H9 (cell line): ENCODE measurements at regions not wholly inside any gene's neighbourhood (a gene's known extent, or its start where the extent isn't known, plus 50 kb on each side); places are given as distances from the start of the nearest gene placed in this dataset.

ENCODE experiments used
- DNase-seq: peaks from one replicate; pipeline ENCODE4 v3.0.0-alpha.2; 2017
- H2AFZ ChIP-seq: one replicate; pipeline ENCODE4 v1.6.1; 2013; ENCODE audit warnings: mild to moderate bottlenecking, low read length, control low read depth, moderate library complexity
- H2AK5ac ChIP-seq: 2 replicates; pipeline ENCODE4 v1.6.1; 2013; ENCODE audit warnings: low read length, control low read depth, mixed read lengths; ENCODE audit not compliant: insufficient read length
- H2BK120ac ChIP-seq: one replicate; pipeline ENCODE4 v1.6.1; 2013; ENCODE audit warnings: low read depth, mild to moderate bottlenecking, low read length, control low read depth, inconsistent platforms; ENCODE audit not compliant: poor library complexity, severe bottlenecking
- H2BK12ac ChIP-seq: 2 replicates; pipeline ENCODE4 v1.6.1; 2013; ENCODE audit warnings: low read length, control low read depth, mixed read lengths, low read depth; ENCODE audit not compliant: insufficient read length
- H2BK15ac ChIP-seq: 2 replicates; pipeline ENCODE4 v1.6.1; 2013; ENCODE audit warnings: low read depth, low read length, control low read depth
- H2BK20ac ChIP-seq: one replicate; pipeline ENCODE4 v1.6.1; 2013; ENCODE audit warnings: low read depth, mild to moderate bottlenecking, low read length, control low read depth, inconsistent platforms; ENCODE audit not compliant: poor library complexity, severe bottlenecking
- H2BK5ac ChIP-seq: 2 replicates; pipeline ENCODE4 v1.6.1; 2013; ENCODE audit warnings: low read length, control low read depth, mixed read lengths; ENCODE audit not compliant: insufficient read length
- H3K14ac ChIP-seq: 2 replicates; pipeline ENCODE4 v1.6.1; 2013; ENCODE audit warnings: low read length, control low read depth; ENCODE audit not compliant: insufficient read depth
- H3K18ac ChIP-seq: 2 replicates; pipeline ENCODE4 v1.6.1; 2013; ENCODE audit warnings: low read depth, mild to moderate bottlenecking, mixed read lengths, low read length, control low read depth; ENCODE audit not compliant: insufficient read length
- H3K23ac ChIP-seq: 2 replicates; pipeline ENCODE4 v1.6.1; 2013; ENCODE audit warnings: low read length, control low read depth, mixed read lengths, low read depth; ENCODE audit not compliant: insufficient read length
- H3K23me2 ChIP-seq: 2 replicates; pipeline ENCODE4 v1.6.1; 2013; ENCODE audit warnings: low read depth, mild to moderate bottlenecking, mixed read lengths, low read length, control low read depth; ENCODE audit not compliant: insufficient read length, poor library complexity, severe bottlenecking
- H3K27ac ChIP-seq: 2 replicates; pipeline ENCODE4 v1.5.1; 2013; ENCODE audit warnings: low read length, control low read depth, mixed read lengths, low read depth; ENCODE audit not compliant: insufficient read length
- H3K27me3 ChIP-seq: 2 replicates; pipeline ENCODE4 v1.6.1; 2013; ENCODE audit warnings: low read length, control low read depth, inconsistent platforms; ENCODE audit not compliant: insufficient read depth
- H3K4ac ChIP-seq: 2 replicates; pipeline ENCODE4 v1.6.1; 2013; ENCODE audit warnings: low read depth, mild to moderate bottlenecking, control low read depth, inconsistent platforms, low read length, moderate library complexity
- H3K4me1 ChIP-seq: 2 replicates; pipeline ENCODE4 v1.6.1; 2013; ENCODE audit warnings: low read length, control low read depth, inconsistent platforms; ENCODE audit not compliant: insufficient read depth
- H3K4me2 ChIP-seq: 2 replicates; pipeline ENCODE4 v1.6.1; 2013; ENCODE audit warnings: low read length, control low read depth, mixed read lengths; ENCODE audit not compliant: insufficient read length, insufficient read depth
- H3K56ac ChIP-seq: 2 replicates; pipeline ENCODE4 v1.6.1; 2013; ENCODE audit warnings: low read depth, mild to moderate bottlenecking, mixed read lengths, low read length, control low read depth; ENCODE audit not compliant: insufficient read length
- H3K79me1 ChIP-seq: 2 replicates; pipeline ENCODE4 v1.6.1; 2013; ENCODE audit warnings: low read depth, mild to moderate bottlenecking, moderate library complexity, low read length, control low read depth, inconsistent platforms; ENCODE audit not compliant: insufficient read depth, poor library complexity, severe bottlenecking
- H3K79me2 ChIP-seq: 2 replicates; pipeline ENCODE4 v1.6.1; 2013; ENCODE audit warnings: low read length, control low read depth, inconsistent platforms; ENCODE audit not compliant: insufficient read depth
- H3K9ac ChIP-seq: 2 replicates; pipeline ENCODE4 v1.6.1; 2013; ENCODE audit warnings: low read length, control low read depth, mixed read lengths; ENCODE audit not compliant: insufficient read length; ENCODE audit errors: extremely low read depth
- H3K9me3 ChIP-seq: one replicate; pipeline ENCODE4 v1.6.1; 2013; ENCODE audit warnings: low read depth, low read length, inconsistent platforms; ENCODE audit not compliant: control insufficient read depth
- H3T11ph ChIP-seq: one replicate; pipeline ENCODE4 v1.6.1; 2013; ENCODE audit warnings: mild to moderate bottlenecking, low read length, control low read depth, inconsistent platforms
- H4K20me1 ChIP-seq: one replicate; pipeline ENCODE4 v1.6.1; 2013; ENCODE audit not compliant: control insufficient read depth, insufficient read length, insufficient read depth
- H4K5ac ChIP-seq: 2 replicates; pipeline ENCODE4 v1.6.1; 2013; ENCODE audit warnings: low read depth, mild to moderate bottlenecking, mixed read lengths, low read length, control low read depth; ENCODE audit not compliant: insufficient read length
- H4K8ac ChIP-seq: replicated peaks from 2 replicates; pipeline ENCODE4 v1.6.1; 2013; ENCODE audit warnings: low read length, control low read depth, mixed read lengths, low read depth; ENCODE audit not compliant: insufficient read length
- H4K91ac ChIP-seq: 2 replicates; pipeline ENCODE4 v1.6.1; 2013; ENCODE audit warnings: low read depth, mild to moderate bottlenecking, moderate library complexity, mixed read lengths, low read length, control low read depth; ENCODE audit not compliant: insufficient read length
- H3K27ac Mint-ChIP-seq, 3 experiments: 2 replicates in 2 of 3; 3 replicates in 1 of 3; pipeline ENCODE4 v1.8.0; 2020 to 2021; ENCODE audit warnings: mixed read lengths in 3 of 3, mild to moderate bottlenecking in 1 of 3, moderate library complexity in 1 of 3
- H3K27me3 Mint-ChIP-seq: 2 replicates; pipeline ENCODE4 v1.8.0; 2021; ENCODE audit warnings: low read depth, mild to moderate bottlenecking, moderate library complexity, mixed read lengths
- H3K36me3 Mint-ChIP-seq, 3 experiments: 2 replicates in 2 of 3; 3 replicates in 1 of 3; pipeline ENCODE4 v1.8.0; 2020 to 2021; ENCODE audit warnings: low read depth in 3 of 3, mixed read lengths in 3 of 3; ENCODE audit not compliant: insufficient read depth in 1 of 3
- H3K4me1 Mint-ChIP-seq, 2 experiments: 2 replicates each; pipeline ENCODE4 v1.8.0; 2020; ENCODE audit warnings: mixed read lengths in 2 of 2
- H3K4me3 Mint-ChIP-seq, 2 experiments: 2 replicates in 1 of 2; 3 replicates in 1 of 2; pipeline ENCODE4 v1.8.0; 2020 to 2021; ENCODE audit warnings: mild to moderate bottlenecking in 2 of 2, mixed read lengths in 2 of 2, moderate library complexity in 1 of 2
- H3K9me3 Mint-ChIP-seq, 2 experiments: 2 replicates in 1 of 2; 3 replicates in 1 of 2; pipeline ENCODE4 v1.8.0; 2020; ENCODE audit warnings: mild to moderate bottlenecking in 2 of 2, mixed read lengths in 2 of 2, moderate library complexity in 1 of 2
- CTCF ChIP-seq: fragments of 200-600 bp; sonication (generic); conservative IDR thresholded peaks from 3 replicates; pipeline ENCODE4 v1.8.0; 2021; ENCODE audit warnings: antibody characterized with exemption, mild to moderate bottlenecking
- WGBS: extraction: QIAGEN DNeasy Blood & Tissue Kit; methylation state at CpG from one replicate; pipeline ENCODE4 v1.1.7; 2013; ENCODE audit warnings: missing lambda C conversion rate, low lambda C conversion rate, mixed read lengths; ENCODE audit not compliant: insufficient read length; ENCODE audit errors: extremely low coverage; 5-methylcytosine and 5-hydroxymethylcytosine counted together

- no peaks in the 10 kb centered on the region for H3K27me3 ChIP-seq
- H3K23me2 ChIP-seq: no peaks in the 10 kb centered on the region
- no peak overlapping the region for H3T11ph ChIP-seq
- no CpG with 5 or more reads among the region's 7 CpGs for WGBS
- H3K9ac ChIP-seq: no peak overlapping the region
- H4K8ac ChIP-seq: no peak overlapping the region
- H2BK20ac ChIP-seq: no peak overlapping the region
- H3K18ac ChIP-seq: no peak overlapping the region
- no peak overlapping the region for H2AK5ac ChIP-seq
- H3K79me2 ChIP-seq: no peaks in the 10 kb centered on the region
- no peak overlapping the region for H3K23ac ChIP-seq
- no peaks in the 10 kb centered on the region for H3K36me3 Mint-ChIP-seq
- no peak overlapping the region for H3K4me3 Mint-ChIP-seq
- H3K4me1 Mint-ChIP-seq: peaks cover 0 to 3% of the 10 kb centered on the region in 2 experiments; a peak in 2 of 4 replicates
- H3K9me3 Mint-ChIP-seq: no peaks in the 10 kb centered on the region
- H3K14ac ChIP-seq: no peak overlapping the region
- H3K79me1 ChIP-seq: no peaks in the 10 kb centered on the region
- H3K56ac ChIP-seq: no peak overlapping the region
- H3K4me1 ChIP-seq: no peaks in the 10 kb centered on the region
- no peak overlapping the region for H3K4ac ChIP-seq
- H3K9me3 ChIP-seq: no peaks in the 10 kb centered on the region
- DNase-seq: no peak
- H4K20me1 ChIP-seq: no peaks in the 10 kb centered on the region
- H3K4me2 ChIP-seq: no peak overlapping the region
- no peak overlapping the region for H4K5ac ChIP-seq
- H2BK15ac ChIP-seq: no peak overlapping the region
- H2BK12ac ChIP-seq: no peak overlapping the region
- H3K27me3 Mint-ChIP-seq: peaks cover 1% of the 10 kb centered on the region
- H2BK120ac ChIP-seq: no peak overlapping the region
- no peak overlapping the region for H3K27ac ChIP-seq
- H3K27ac Mint-ChIP-seq: no peak overlapping the region
- H2AFZ ChIP-seq: no peak overlapping the region
- no peak overlapping the region for H2BK5ac ChIP-seq
- TF ChIP-seq CTCF: no peak
- no peak overlapping the region for H4K91ac ChIP-seq
Observed at GRCh38 chr12:93200291-93200917, 177.3 kb upstream of the NUDT4 start.
